Neural progenitor cell (in vitro differentiated cells): ENCODE measurements at regions not wholly inside any gene's neighbourhood (a gene's known extent, or its start where the extent isn't known, plus 50 kb on each side); places are given as distances from the start of the nearest gene placed in this dataset.

Experiments used
- DNase-seq: peaks from one replicate; pipeline ENCODE4 v3.0.0-alpha.2; 2016; ENCODE audit warnings: low spot score
- H2AFZ ChIP-seq: fragments of 200-600 bp; sonication (generic); replicated peaks from 2 replicates; pipeline ENCODE4 v1.6.1; 2016; ENCODE audit warnings: antibody characterized with exemption
- H3F3A ChIP-seq: fragments of 200-600 bp; sonication (generic); 2 replicates; pipeline ENCODE4 v1.6.1; 2016; ENCODE audit warnings: antibody characterized with exemption, low read depth
- H3K27ac ChIP-seq: fragments of 200-600 bp; sonication (generic); 2 replicates; pipeline ENCODE4 v1.5.1; 2016; ENCODE audit warnings: mild to moderate bottlenecking
- H3K27me3 ChIP-seq: fragments of 200-600 bp; sonication (generic); 2 replicates; pipeline ENCODE4 v1.6.1; 2016; ENCODE audit warnings: mild to moderate bottlenecking, moderate library complexity
- H3K36me3 ChIP-seq: fragments of 200-600 bp; sonication (generic); 2 replicates; pipeline ENCODE4 v1.5.1; 2016
- H3K4me1 ChIP-seq: fragments of 200-600 bp; sonication (generic); 2 replicates; pipeline ENCODE4 v1.6.1; 2016; ENCODE audit warnings: mixed run types
- H3K4me2 ChIP-seq: fragments of 200-600 bp; sonication (generic); 2 replicates; pipeline ENCODE4 v1.6.1; 2016
- H3K4me3 ChIP-seq: fragments of 200-600 bp; sonication (generic); 2 replicates; pipeline ENCODE4 v1.5.1; 2016
- H3K79me2 ChIP-seq: fragments of 200-600 bp; sonication (generic); 2 replicates; pipeline ENCODE4 v1.6.1; 2016; ENCODE audit warnings: low read depth
- H3K9ac ChIP-seq: fragments of 200-600 bp; sonication (generic); 2 replicates; pipeline ENCODE4 v1.6.1; 2016
- H3K9me3 ChIP-seq: fragments of 200-600 bp; sonication (generic); 2 replicates; pipeline ENCODE4 v1.5.1; 2016; ENCODE audit warnings: low read depth
- H4K20me1 ChIP-seq: fragments of 200-600 bp; sonication (generic); 2 replicates; pipeline ENCODE4 v1.6.1; 2016; ENCODE audit warnings: low read depth
- H3K27ac Mint-ChIP-seq: 3 replicates; pipeline ENCODE4 v1.8.0; 2021; ENCODE audit warnings: mixed read lengths
- H3K27me3 Mint-ChIP-seq: 2 replicates; pipeline ENCODE4 v1.8.0; 2022; ENCODE audit warnings: low read depth, mild to moderate bottlenecking, inconsistent platforms, moderate library complexity, mixed read lengths; ENCODE audit not compliant: insufficient read depth
- H3K36me3 Mint-ChIP-seq: 3 replicates; pipeline ENCODE4 v1.8.0; 2021; ENCODE audit warnings: mixed read lengths
- H3K4me1 Mint-ChIP-seq: 3 replicates; pipeline ENCODE4 v1.8.0; 2021; ENCODE audit warnings: mixed read lengths
- H3K4me3 Mint-ChIP-seq: 3 replicates; pipeline ENCODE4 v1.8.0; 2021; ENCODE audit warnings: mild to moderate bottlenecking, moderate library complexity, mixed read lengths
- H3K9me3 Mint-ChIP-seq: 3 replicates; pipeline ENCODE4 v1.8.0; 2020; ENCODE audit warnings: mixed read lengths
- CTCF ChIP-seq: fragments of 200-600 bp; sonication (generic); IDR thresholded peaks from 2 replicates; pipeline ENCODE4 v1.5.1; 2017; ENCODE audit warnings: antibody characterized with exemption, mild to moderate bottlenecking
- EZH2 ChIP-seq: fragments of 200-600 bp; sonication (generic); IDR thresholded peaks from 2 replicates; pipeline ENCODE4 v1.6.1; 2017; ENCODE audit warnings: antibody characterized with exemption, mild to moderate bottlenecking, moderate library complexity
- EZH2phosphoT487 ChIP-seq: fragments of 200-600 bp; sonication (generic); IDR thresholded peaks from 2 replicates; pipeline ENCODE4 v1.6.1; 2017; ENCODE audit warnings: antibody characterized with exemption

DNA sequence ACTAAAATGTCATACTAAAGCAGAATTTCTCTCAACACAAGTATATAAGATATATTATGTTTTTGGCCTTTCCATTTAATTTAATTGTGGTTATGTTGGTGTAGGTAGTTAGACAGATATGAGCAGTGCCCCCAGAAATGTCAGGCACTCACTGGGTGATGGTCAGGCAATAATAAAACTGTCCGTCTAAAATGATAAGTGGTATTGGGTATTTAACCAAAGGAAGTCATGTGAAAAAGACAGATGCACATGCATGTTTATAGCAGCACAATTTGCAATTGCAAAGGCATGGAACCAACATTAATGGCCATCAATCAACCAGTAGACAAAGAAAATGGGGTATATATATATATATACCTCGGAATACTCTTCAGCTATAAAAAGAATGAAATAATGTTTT, 936.6 kb upstream of the SLC39A10 start:
- no peaks in the 10 kb centered on the region for H3K4me1 ChIP-seq
- Mint-ChIP-seq H3K4me1 (no peaks in the 10 kb centered on the region), H3K27ac (no peak overlapping the region), H3K27me3 (no peaks in the 10 kb centered on the region), H3K36me3 (no peaks in the 10 kb centered on the region), H3K9me3 (no peaks in the 10 kb centered on the region), H3K4me3 (no peak overlapping the region)
- H3K9me3 ChIP-seq: no peaks in the 10 kb centered on the region
- H2AFZ ChIP-seq: no peak overlapping the region
- H3K27ac ChIP-seq: no peak overlapping the region
- no peaks in the 10 kb centered on the region for H3F3A ChIP-seq
- no peak overlapping the region for H3K9ac ChIP-seq
- DNase-seq: no peak
- no peak overlapping the region for H3K4me3 ChIP-seq
- H4K20me1 ChIP-seq: no peaks in the 10 kb centered on the region
- H3K79me2 ChIP-seq: no peaks in the 10 kb centered on the region
- no peak overlapping the region for H3K4me2 ChIP-seq
- TF ChIP-seq EZH2 (no peak), EZH2phosphoT487 (no peak), CTCF (no peak)
- H3K36me3 ChIP-seq: no peaks in the 10 kb centered on the region
- peaks cover 3% of the 10 kb centered on the region for H3K27me3 ChIP-seq

- no peak overlapping the region for H3K4me2 ChIP-seq
- no peaks in the 10 kb centered on the region for H3K9me3 ChIP-seq
- no peak overlapping the region for H3K27ac ChIP-seq
- no peaks in the 10 kb centered on the region for H3F3A ChIP-seq
- no peak for DNase-seq
- Mint-ChIP-seq H3K27ac (no peak overlapping the region), H3K4me1 (no peaks in the 10 kb centered on the region), H3K4me3 (no peak overlapping the region), H3K9me3 (no peaks in the 10 kb centered on the region), H3K36me3 (no peaks in the 10 kb centered on the region), H3K27me3 (no peaks in the 10 kb centered on the region)
- TF ChIP-seq EZH2: no peak
- no peak for TF ChIP-seq CTCF
- no peak for TF ChIP-seq EZH2phosphoT487
- no peaks in the 10 kb centered on the region for H3K36me3 ChIP-seq
- H3K79me2 ChIP-seq: no peaks in the 10 kb centered on the region
- H2AFZ ChIP-seq: no peak overlapping the region
- H3K9ac ChIP-seq: no peak overlapping the region
- H3K4me3 ChIP-seq: no peak overlapping the region
- H4K20me1 ChIP-seq: no peaks in the 10 kb centered on the region
- H3K4me1 ChIP-seq: no peaks in the 10 kb centered on the region
- H3K27me3 ChIP-seq: peaks cover 3% of the 10 kb centered on the region
Observed at GRCh38 chr2:194718881-194719280, 938.1 kb upstream of the SLC39A10 start.

DNA sequence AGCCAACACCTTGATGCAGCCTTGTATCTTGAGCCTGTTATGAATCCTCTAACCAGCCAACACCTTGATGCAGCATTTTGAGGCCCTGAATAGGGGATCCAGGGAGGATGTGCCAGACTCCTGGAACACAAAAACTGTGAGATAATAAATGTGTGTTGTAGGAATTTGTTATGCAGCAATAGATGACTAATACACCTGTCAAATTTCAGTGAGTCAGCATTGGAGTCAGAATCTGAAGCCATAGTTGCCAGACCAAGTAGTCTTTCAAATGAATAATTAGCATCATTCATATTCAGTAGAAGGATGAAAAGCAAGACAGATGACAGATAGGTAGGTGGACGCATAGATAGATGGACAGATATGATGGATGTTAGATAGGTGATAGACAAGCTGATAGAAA, 942.5 kb upstream of the SLC39A10 start:
- Histone ChIP-seq H3K79me2 (no peaks in the 10 kb centered on the region), H3K9me3 (no peaks in the 10 kb centered on the region), H3K27me3 (no peaks in the 10 kb centered on the region), H3K4me1 (no peaks in the 10 kb centered on the region), H4K20me1 (no peaks in the 10 kb centered on the region), H2AFZ (no peak overlapping the region), H3K27ac (no peak overlapping the region), H3K9ac (no peak overlapping the region), H3K36me3 (no peaks in the 10 kb centered on the region), H3K4me3 (no peak overlapping the region), H3F3A (no peaks in the 10 kb centered on the region), H3K4me2 (no peak overlapping the region)
- no peaks in the 10 kb centered on the region for H3K4me1 Mint-ChIP-seq
- no peaks in the 10 kb centered on the region for H3K27me3 Mint-ChIP-seq
- H3K36me3 Mint-ChIP-seq: no peaks in the 10 kb centered on the region
- TF ChIP-seq EZH2phosphoT487: no peak
- no peak for TF ChIP-seq CTCF
- no peak for TF ChIP-seq EZH2
- no peaks in the 10 kb centered on the region for H3K9me3 Mint-ChIP-seq
- DNase-seq: no peak
- no peak overlapping the region for H3K27ac Mint-ChIP-seq
- no peak overlapping the region for H3K4me3 Mint-ChIP-seq

GRCh38 chr2:194709840-194710239, 947.2 kb upstream of the SLC39A10 start:
- no peak overlapping the region for H3K4me3 Mint-ChIP-seq
- H3K36me3 Mint-ChIP-seq: no peaks in the 10 kb centered on the region
- Histone ChIP-seq H3K27me3 (no peaks in the 10 kb centered on the region), H3K27ac (no peak overlapping the region), H3K36me3 (no peaks in the 10 kb centered on the region), H4K20me1 (no peaks in the 10 kb centered on the region), H3F3A (no peaks in the 10 kb centered on the region), H3K4me2 (no peak overlapping the region), H2AFZ (no peak overlapping the region), H3K4me3 (no peak overlapping the region), H3K9ac (no peak overlapping the region), H3K79me2 (no peaks in the 10 kb centered on the region), H3K9me3 (no peaks in the 10 kb centered on the region), H3K4me1 (no peaks in the 10 kb centered on the region)
- TF ChIP-seq CTCF (no peak), EZH2phosphoT487 (no peak), EZH2 (no peak)
- no peak for DNase-seq
- no peak overlapping the region for H3K27ac Mint-ChIP-seq
- no peaks in the 10 kb centered on the region for H3K9me3 Mint-ChIP-seq
- H3K4me1 Mint-ChIP-seq: no peaks in the 10 kb centered on the region
- H3K27me3 Mint-ChIP-seq: no peaks in the 10 kb centered on the region
